ENCODE measurements at regions not wholly inside any gene's neighbourhood (a gene's known extent, or its start where the extent isn't known, plus 50 kb on each side); places are given as distances from the start of the nearest gene placed in this dataset.

DNA sequence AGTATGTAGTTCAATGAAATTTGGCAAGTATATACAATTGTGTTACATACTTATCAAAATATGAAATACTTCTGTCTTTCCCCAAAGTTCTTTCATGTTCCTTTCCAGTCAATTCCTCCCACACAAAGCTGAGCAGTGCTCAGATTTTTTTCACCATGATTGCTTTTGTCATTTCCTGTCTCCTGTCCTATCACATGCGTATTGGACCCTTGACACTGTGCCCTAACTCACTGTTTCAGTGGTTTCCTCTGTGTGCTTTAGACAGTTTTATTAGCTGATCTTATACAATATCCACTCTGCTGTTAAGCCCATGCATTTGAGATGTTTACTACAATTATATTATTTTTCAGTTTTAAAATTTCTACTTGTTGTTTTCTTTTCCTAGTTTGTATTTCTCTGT is 463.6 kb upstream of the MEF2C start:
- no peak for DNase-seq (ENCODE audit: low read depth, low spot score)
- H3K36me3 ChIP-seq (ENCODE audit: insufficient read depth, insufficient read length, low read length) = no peaks in the 10 kb centered on the region
- H3K4me3 ChIP-seq (ENCODE audit: insufficient read length, low read depth) = no peak overlapping the region
- H3K9ac ChIP-seq (ENCODE audit: insufficient read length, low read depth) = no peak overlapping the region
- no peaks in the 10 kb centered on the region for H3K9me3 ChIP-seq (ENCODE audit: insufficient read depth, low read length)
- TF ChIP-seq ZNF274 (IDR thresholded peaks at IDR 0.05; ENCODE audit: low read depth, low read length) (no peak), SUZ12 (IDR thresholded peaks at IDR 0.05; ENCODE audit: extremely low read depth, insufficient read depth, insufficient read length) (no peak), YY1 (IDR thresholded peaks at IDR 0.05; ENCODE audit: insufficient read depth, insufficient read length) (no peak)
- H3K4me1 ChIP-seq (ENCODE audit: insufficient read depth, insufficient read length) = no peaks in the 10 kb centered on the region
- no peaks in the 10 kb centered on the region for H3K27me3 ChIP-seq (ENCODE audit: insufficient read depth, insufficient read length)

DNA sequence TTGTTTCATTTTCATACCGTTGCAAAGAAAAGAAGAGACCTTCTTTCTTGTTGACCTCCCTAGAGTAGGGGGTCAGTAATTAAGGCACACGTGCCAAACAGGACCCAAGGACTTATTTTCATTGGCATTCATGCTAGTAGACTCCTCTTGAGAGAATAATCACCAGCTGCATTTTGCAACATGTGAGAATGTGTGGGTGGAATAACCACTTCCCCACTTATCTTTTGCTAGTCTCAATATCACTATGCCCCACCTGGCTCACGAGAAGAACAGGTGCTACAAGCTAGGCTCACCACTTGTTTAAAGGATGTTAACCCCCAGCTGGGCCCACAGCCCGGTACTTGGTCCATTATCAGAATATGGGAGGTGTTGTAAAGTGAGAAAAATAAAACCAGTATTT is 460.7 kb upstream of the MEF2C start:
- Histone ChIP-seq H3K4me3 (ENCODE audit: insufficient read length, low read depth) (no peak overlapping the region), H3K9me3 (ENCODE audit: insufficient read depth, low read length) (no peaks in the 10 kb centered on the region), H3K9ac (ENCODE audit: insufficient read length, low read depth) (no peak overlapping the region), H3K4me1 (ENCODE audit: insufficient read depth, insufficient read length) (no peaks in the 10 kb centered on the region), H3K27me3 (ENCODE audit: insufficient read depth, insufficient read length) (no peaks in the 10 kb centered on the region), H3K36me3 (ENCODE audit: insufficient read depth, insufficient read length, low read length) (no peaks in the 10 kb centered on the region)
- DNase-seq (ENCODE audit: low read depth, low spot score) = no peak
- TF ChIP-seq YY1 (IDR thresholded peaks at IDR 0.05; ENCODE audit: insufficient read depth, insufficient read length) (no peak), ZNF274 (IDR thresholded peaks at IDR 0.05; ENCODE audit: low read depth, low read length) (no peak)

- DNase-seq (ENCODE audit: low read depth, low spot score) = no peak
- no peak for TF ChIP-seq SUZ12 (IDR thresholded peaks at IDR 0.05; ENCODE audit: extremely low read depth, insufficient read depth, insufficient read length)
- TF ChIP-seq YY1 (IDR thresholded peaks at IDR 0.05; ENCODE audit: insufficient read depth, insufficient read length) = no peak
- H3K4me1 ChIP-seq (ENCODE audit: insufficient read depth, insufficient read length) = no peaks in the 10 kb centered on the region
Measured at GRCh38 chr5:89342106-89342876, 459.3 kb upstream of the MEF2C start.

GRCh38 chr5:89338935-89339334 is 456.0 kb upstream of the MEF2C start:
- no peak for DNase-seq (ENCODE audit: low read depth, low spot score)
- no peak for TF ChIP-seq SUZ12 (IDR thresholded peaks at IDR 0.05; ENCODE audit: extremely low read depth, insufficient read depth, insufficient read length)
- no peak for TF ChIP-seq YY1 (IDR thresholded peaks at IDR 0.05; ENCODE audit: insufficient read depth, insufficient read length)
- no peak for TF ChIP-seq ZNF274 (IDR thresholded peaks at IDR 0.05; ENCODE audit: low read depth, low read length)
- no peak overlapping the region for H3K9ac ChIP-seq (ENCODE audit: insufficient read length, low read depth)
- H3K27me3 ChIP-seq (ENCODE audit: insufficient read depth, insufficient read length) = no peaks in the 10 kb centered on the region
- H3K36me3 ChIP-seq (ENCODE audit: insufficient read depth, insufficient read length, low read length) = no peaks in the 10 kb centered on the region
- no peaks in the 10 kb centered on the region for H3K9me3 ChIP-seq (ENCODE audit: insufficient read depth, low read length)
- H3K4me3 ChIP-seq (ENCODE audit: insufficient read length, low read depth) = no peak overlapping the region
- H3K4me1 ChIP-seq (ENCODE audit: insufficient read depth, insufficient read length) = no peaks in the 10 kb centered on the region

More at GRCh38 chr5:89342106-89342876, 459.3 kb upstream of the MEF2C start:
- no peak overlapping the region for H3K4me3 ChIP-seq (ENCODE audit: insufficient read length, low read depth)
- no peaks in the 10 kb centered on the region for H3K27me3 ChIP-seq (ENCODE audit: insufficient read depth, insufficient read length)
- H3K36me3 ChIP-seq (ENCODE audit: insufficient read depth, insufficient read length, low read length) = no peaks in the 10 kb centered on the region
- H3K9ac ChIP-seq (ENCODE audit: insufficient read length, low read depth) = no peak overlapping the region
- H3K9me3 ChIP-seq (ENCODE audit: insufficient read depth, low read length) = no peaks in the 10 kb centered on the region

GRCh38 chr5:89336111-89336510 is 453.1 kb upstream of the MEF2C start:
- DNase-seq (ENCODE audit: low read depth, low spot score) = no peak
- Histone ChIP-seq H3K27me3 (ENCODE audit: insufficient read depth, insufficient read length) (no peaks in the 10 kb centered on the region), H3K36me3 (ENCODE audit: insufficient read depth, insufficient read length, low read length) (no peaks in the 10 kb centered on the region), H3K9me3 (ENCODE audit: insufficient read depth, low read length) (no peaks in the 10 kb centered on the region), H3K9ac (ENCODE audit: insufficient read length, low read depth) (no peak overlapping the region), H3K4me1 (ENCODE audit: insufficient read depth, insufficient read length) (no peaks in the 10 kb centered on the region), H3K4me3 (ENCODE audit: insufficient read length, low read depth) (no peak overlapping the region)
- TF ChIP-seq ZNF274 (IDR thresholded peaks at IDR 0.05; ENCODE audit: low read depth, low read length) (no peak), SUZ12 (IDR thresholded peaks at IDR 0.05; ENCODE audit: extremely low read depth, insufficient read depth, insufficient read length) (no peak), YY1 (IDR thresholded peaks at IDR 0.05; ENCODE audit: insufficient read depth, insufficient read length) (no peak)

DNA sequence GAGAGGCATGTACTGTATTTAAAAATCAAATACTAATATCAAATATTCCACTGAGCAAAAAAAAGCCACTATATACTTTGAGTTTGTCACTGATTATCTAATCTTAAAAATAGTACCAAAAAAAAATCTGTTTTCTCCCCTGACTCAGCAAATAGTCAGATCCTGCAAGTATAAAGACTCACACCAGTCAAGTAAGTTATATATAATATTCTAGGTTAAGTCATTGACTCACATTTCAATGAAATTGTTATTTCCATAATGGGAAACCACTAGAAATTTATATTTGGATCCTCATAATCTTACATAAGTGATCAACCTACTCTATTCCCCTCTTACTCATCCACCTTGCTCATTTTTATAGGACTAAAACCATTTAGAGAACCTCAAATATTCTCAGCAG is 447.2 kb upstream of the MEF2C start:
- Histone ChIP-seq H3K9me3 (ENCODE audit: insufficient read depth, low read length) (no peaks in the 10 kb centered on the region), H3K27me3 (ENCODE audit: insufficient read depth, insufficient read length) (no peaks in the 10 kb centered on the region), H3K9ac (ENCODE audit: insufficient read length, low read depth) (no peak overlapping the region), H3K36me3 (ENCODE audit: insufficient read depth, insufficient read length, low read length) (no peaks in the 10 kb centered on the region), H3K4me3 (ENCODE audit: insufficient read length, low read depth) (no peak overlapping the region), H3K4me1 (ENCODE audit: insufficient read depth, insufficient read length) (no peaks in the 10 kb centered on the region)
- no peak for DNase-seq (ENCODE audit: low read depth, low spot score)
- no peak for TF ChIP-seq YY1 (IDR thresholded peaks at IDR 0.05; ENCODE audit: insufficient read depth, insufficient read length)

- no peaks in the 10 kb centered on the region for H3K4me1 ChIP-seq (ENCODE audit: insufficient read depth, insufficient read length)
- no peak overlapping the region for H3K9ac ChIP-seq (ENCODE audit: insufficient read length, low read depth)
- H3K4me3 ChIP-seq (ENCODE audit: insufficient read length, low read depth) = no peak overlapping the region
- H3K36me3 ChIP-seq (ENCODE audit: insufficient read depth, insufficient read length, low read length) = no peaks in the 10 kb centered on the region
- no peak for DNase-seq (ENCODE audit: low read depth, low spot score)
- TF ChIP-seq ZNF274 (IDR thresholded peaks at IDR 0.05; ENCODE audit: low read depth, low read length) (no peak), SUZ12 (IDR thresholded peaks at IDR 0.05; ENCODE audit: extremely low read depth, insufficient read depth, insufficient read length) (no peak), YY1 (IDR thresholded peaks at IDR 0.05; ENCODE audit: insufficient read depth, insufficient read length) (no peak)
- no peaks in the 10 kb centered on the region for H3K27me3 ChIP-seq (ENCODE audit: insufficient read depth, insufficient read length)
- no peaks in the 10 kb centered on the region for H3K9me3 ChIP-seq (ENCODE audit: insufficient read depth, low read length)
Measured at GRCh38 chr5:89327608-89328007, 444.6 kb upstream of the MEF2C start.

Measured in NT2/D1 (cell line).